Head of caudate nucleus (tissue), 42 donors: ENCODE measurements at regions not wholly inside any gene's neighbourhood (a gene's known extent, or its start where the extent isn't known, plus 50 kb on each side); places are given as distances from the start of the nearest gene placed in this dataset.
A peak's percentile ranks its signal among the peaks of the same experiment; 100 is the strongest.

Source experiments
- DNase-seq, 42 donors: peaks; one replicate each; pipeline versions ENCODE4 v3.0.0 to v3.0.0-alpha.2; 2020 to 2021; ENCODE audit warnings: mixed read lengths in 7 of 42
- intact Hi-C: fragments of 100-400 bp; cut with DNase I; formaldehyde crosslinking; loops from one replicate; pipeline ENCODE4 v1.15.0; 2022

DNA sequence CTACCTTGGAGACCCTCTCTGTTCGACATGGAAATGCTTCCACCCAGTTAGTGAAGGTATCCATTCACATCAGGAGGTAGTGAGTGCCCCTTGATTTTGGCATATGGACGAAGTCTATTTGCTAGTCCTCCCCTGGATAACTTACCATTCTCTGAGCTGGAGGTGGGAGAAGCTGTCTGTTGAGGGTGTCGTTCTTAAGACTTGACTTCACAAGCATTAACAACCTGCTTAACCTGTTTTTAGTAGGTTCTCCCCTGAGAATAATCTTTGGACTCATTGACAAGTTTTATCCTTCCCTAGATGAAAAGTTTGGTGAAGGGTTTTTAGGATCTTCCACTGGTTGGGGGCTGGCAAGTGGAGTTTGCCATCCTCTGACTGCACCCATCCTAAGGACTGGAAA, 1053.8 kb upstream of the CNTN5 start:
- no peak for DNase-seq
- intact Hi-C loops: no loop called here

DNA sequence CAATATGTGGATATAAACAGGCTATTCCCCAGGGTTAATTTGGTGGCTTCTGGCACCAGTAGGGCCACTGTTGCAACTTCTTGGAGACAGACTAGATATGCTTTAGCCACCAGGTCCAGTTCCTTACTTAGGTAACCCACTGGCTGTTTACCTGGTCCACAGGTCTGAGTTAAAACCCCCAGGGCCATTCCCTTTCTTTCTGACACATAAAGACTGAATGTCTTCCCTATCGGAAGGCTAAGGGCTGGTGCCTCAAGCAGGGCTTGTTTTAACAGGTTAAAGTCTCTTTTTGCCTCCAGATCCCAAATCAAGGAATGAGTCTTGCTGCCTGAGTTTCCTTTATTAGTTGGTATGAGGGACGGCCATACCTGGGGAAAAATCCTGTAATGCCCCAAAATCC, 1052.7 kb upstream of the CNTN5 start:
- intact Hi-C loops: no loop called here
- no peak for DNase-seq

DNA sequence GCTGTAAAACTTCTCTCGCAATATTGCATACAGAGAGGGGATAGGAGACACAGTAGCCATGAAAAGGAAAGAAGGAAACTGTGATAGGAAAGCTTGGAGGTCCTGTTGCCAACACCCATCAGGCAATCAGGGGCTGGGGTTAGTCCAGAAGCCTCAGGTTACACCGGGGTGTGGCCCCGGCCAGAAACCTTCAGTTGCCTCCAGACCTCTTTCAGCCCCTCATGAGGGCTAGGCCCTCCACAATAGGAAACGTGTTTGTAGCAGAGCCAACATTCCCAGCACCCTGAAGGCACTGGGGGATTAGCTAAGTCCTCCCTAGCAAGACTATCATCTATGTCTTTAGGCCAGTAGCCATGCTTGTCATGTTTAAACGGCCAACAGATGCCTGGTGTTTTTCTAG, 1048.0 kb upstream of the CNTN5 start:
- DNase-seq: no peak
- intact Hi-C loops: no loop called here

DNA sequence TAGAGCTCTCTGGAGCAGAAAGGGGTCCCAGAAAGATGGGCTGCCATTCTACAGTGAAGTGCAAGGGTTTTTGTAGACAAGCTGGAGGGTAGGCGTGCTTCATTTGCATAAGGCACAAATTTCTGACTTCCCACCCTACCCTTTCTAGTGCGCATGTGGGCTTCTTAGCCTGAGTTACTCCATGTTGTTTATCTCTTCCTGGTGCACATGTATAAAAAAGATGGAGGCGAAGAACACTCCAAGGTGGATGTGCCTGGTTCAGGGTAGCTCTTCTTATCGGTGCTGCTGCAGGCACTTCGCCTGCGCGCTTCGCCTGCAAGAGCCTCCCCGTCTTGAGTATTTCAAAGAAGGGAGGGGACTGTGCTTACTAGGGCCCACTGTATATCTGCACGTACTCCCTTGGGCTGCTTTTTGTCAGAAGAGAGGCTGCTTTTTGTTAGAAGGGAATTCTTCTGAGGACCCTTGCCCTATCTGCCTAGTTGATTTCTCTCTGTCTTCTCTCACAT, 1047.3 kb upstream of the CNTN5 start:
- DNase-seq: no peak
- intact Hi-C loops: no loop called here

DNA sequence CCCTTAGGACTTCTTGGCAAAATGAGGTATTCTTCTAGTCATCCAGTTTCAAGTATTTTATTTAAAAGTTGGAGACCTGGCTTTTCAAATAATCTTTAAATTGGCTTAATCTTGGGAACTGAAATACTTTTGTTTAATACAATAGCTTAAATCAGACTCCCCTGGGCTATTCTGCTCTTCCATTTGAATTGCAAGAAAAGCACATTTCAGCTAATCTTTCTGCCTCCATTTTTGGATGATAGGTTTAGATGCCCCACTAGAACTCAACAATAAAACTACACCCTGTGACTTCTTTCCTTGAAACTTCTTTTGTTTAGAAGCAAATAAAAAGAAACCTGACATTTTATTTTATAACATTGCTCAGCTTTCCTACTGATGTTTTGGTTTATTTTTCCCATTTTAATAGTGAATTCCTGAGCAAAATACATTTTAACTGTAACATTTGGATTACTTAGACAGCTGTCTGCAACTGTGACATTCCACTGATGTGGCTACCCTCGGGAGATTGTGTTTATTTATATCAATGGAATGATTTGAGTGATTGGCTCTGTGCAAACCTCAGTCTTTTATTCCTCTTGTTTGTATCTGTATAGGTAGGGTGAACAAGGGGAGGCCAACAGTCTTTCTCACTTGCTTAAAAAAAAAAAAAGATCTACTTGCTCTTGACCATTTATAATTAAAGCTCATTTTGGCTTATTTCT, 1045.8 kb upstream of the CNTN5 start:
- intact Hi-C loops: no loop called here

DNA sequence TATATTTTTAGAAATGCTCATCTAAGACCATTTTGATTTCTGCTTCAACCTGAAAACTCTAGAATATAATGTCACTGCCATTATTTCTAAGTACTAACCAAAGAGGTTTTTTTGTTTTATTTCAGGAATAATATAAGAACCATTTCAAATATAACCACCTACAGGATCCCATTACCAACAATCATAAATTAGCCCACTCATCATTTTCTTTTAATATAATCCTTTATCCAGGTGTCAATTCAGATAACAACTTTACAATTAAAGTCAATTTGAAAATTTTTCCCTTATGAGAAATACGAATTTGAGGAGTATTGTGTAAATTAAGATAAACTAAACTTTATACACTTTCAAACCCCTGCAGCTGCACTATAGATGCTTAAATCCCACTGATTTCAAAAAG, 1043.0 kb upstream of the CNTN5 start:
- DNase-seq: no peak
- intact Hi-C loops: no loop called here

More for the DNA sequence above, 1045.8 kb upstream of the CNTN5 start:
- no peak for DNase-seq

DNA sequence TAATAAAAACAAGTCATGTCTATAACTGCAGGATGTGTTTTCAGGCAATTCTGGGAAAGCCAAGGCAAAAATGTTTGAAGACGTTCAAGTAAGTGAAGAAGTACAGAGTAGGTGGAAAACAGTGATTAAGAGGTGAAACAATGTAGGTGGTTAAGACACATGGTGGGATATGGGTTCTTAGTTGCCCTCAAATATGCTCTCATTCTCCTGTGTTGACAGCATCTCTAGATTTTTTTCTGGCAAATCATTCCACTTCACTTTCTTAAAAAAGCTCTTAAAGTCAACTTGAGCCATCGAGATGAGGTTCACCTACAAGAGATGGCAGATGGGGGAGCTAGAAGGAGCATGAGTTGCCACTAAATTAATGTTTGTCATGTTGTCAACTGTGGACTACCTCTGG, 1041.0 kb upstream of the CNTN5 start:
- DNase-seq: no peak
- intact Hi-C loops: no loop called here

DNA sequence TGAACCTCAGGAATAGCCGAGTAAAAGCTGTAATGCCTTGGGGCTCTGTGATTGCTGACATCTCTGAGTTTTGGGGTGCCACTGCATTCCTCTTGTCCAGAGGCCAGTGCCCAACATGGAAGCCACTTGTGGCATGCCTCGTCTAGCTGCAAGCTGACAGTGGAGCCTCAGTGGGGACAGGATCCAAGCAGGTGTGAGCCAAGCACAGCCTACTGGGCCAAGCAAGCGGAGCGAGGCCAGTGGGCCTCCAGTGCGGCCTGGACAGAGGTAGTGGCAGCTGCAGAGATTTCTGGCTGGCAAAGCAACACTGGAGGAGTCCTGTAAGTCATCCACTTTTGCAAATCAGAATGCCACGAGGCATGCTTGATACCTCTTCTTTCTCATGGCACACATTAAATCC, 1038.2 kb upstream of the CNTN5 start:
- intact Hi-C loops: no loop called here
- DNase-seq: no peak

DNA sequence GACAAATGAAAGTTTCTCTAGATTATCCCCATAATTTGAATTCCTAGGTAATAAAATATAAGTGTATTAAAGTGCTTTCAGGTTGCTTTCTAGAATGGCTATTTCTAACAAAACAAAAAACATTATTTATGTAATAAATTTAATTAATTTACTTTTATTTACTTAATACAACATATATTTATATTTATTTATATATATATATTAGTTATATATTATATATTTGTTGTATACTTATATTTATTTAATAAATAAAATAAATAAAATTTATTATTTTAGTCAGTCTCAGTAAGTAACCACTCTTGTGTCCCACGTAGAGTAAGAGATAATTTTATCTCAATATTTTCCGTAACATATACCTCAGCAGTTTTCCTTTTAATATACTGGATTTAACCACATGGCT, 1031.6 kb upstream of the CNTN5 start:
- no peak for DNase-seq
- intact Hi-C loops: no loop called here

DNA sequence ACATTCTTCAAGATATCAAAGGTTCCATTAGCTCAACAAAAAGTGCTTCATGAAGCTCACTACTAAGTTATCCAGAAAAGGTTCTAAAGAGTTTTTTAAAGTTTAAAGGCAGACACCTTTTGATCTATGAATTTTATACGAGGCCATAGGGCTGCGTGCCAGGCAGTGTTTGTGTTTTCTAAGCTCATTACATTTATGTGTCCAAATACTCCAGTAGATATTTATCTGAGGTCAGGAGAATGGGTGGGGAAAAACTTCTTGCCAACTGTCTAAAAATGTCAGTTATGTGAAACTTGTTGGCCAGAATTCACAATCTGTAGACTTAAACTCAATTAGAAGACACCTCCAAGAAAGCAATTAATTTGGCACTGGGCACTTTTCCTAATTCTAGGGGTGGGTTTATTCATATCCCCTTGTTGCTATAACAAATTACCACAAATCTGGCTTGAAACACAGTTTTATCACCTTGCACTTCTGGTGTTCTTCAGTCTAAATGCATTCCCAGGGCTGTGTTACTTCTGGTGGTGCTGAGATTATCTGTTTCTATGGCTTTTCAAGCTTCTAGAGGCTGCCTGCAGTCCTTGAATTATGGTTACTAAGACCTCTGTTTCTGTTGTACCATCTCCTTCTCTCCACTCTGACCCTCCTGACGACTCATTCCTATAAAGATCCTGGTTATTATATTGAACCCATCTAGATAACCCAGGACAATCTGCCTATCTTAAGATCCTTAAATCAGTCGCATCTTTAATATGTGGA, 1030.4 kb upstream of the CNTN5 start:
- intact Hi-C loops: no loop called here
- DNase-seq: no peak

DNA sequence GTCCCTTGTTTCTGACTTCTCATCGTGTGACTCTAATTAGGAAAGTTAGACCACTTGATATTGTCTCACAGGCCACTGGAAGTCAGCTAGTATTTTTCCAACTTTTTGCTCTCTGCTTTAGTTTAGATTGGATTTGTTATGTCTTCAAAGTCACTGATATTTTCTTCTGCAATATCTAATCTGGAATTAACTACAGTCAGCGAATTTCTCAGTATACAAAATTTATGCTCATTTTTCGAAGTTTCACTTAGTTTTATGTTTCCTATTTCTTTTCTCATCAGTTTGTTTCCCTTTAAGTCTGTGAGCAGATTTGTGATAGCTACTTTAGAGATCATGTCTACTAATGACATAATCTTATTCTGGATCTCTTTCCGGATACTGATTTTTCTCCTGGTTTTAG, 1027.2 kb upstream of the CNTN5 start:
- no peak for DNase-seq
- intact Hi-C loops: no loop called here

DNA sequence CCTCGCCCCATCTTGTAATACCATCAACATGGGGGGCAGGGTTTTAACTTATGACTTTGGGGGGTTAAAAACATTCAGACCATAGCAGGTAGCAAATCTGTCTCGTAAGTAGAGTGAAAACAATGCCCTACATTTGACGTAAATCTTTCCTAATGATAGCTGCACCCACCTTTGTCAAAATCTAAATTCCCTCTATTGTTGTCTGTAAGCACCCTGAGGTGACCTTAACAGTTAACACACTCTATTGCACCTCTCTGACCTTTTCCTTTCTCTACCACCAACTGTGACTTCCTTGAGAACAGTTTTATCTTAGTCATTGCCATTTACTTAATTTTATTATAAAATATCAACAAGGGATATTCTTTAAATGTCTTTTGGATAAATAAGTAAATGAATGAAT, 1024.9 kb upstream of the CNTN5 start:
- intact Hi-C loops: no loop called here
- no peak for DNase-seq

DNA sequence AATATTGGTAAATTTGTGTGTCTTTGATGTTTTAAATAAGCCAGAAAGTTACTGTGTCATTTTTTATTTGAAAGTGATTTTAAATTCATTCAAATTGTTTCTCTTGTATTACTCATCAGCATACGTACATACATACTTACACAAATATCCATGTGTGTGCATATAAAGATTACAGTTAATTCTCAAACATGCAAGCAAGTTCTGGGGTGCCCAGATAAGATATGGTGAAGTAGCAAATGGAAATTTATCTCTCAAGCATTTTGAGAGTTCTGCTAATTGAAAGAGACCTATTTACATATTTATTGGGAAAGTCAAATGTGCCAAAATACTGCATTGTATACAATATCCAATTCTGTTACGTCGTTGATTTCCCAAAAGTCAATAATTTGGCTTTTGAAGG, 1024.0 kb upstream of the CNTN5 start:
- intact Hi-C loops: no loop called here
- DNase-seq: no peak

DNA sequence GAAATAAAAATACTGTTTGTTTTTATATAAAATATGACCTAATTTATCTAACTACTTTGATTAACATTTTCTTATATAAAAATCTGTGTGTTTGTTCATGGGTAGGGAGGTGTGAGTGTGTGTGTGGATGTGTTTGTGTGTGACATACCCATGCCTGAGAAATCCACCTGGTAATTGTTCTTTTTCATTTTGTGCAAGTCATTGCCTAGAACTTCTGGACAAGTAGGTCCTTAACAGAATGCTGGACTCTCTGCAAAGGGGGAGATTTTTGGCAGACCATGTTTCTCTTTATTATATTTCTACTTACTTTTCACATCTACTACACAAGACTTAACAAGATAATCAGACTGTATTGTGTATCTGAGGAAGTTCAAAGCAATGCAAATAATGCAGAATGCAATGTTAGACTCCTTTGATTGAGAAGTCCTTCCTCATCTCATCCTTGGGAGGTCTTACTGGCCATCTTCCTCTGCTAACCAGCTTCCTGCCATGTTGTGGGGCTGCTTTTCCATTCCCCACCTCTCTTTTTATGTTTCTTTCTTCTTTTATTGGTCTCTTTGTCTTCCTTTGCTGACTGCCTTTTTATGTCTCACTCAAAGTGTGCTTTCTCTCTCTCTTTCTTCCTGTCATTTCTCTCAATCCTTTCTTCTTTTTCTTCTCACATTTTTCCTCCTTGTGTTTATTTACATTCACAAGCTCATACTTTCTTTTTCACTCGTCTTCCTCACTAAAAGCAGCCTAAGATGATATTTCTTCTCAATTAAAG, 1017.0 kb upstream of the CNTN5 start:
- intact Hi-C loops: no loop called here
- DNase-seq: no peak

DNA sequence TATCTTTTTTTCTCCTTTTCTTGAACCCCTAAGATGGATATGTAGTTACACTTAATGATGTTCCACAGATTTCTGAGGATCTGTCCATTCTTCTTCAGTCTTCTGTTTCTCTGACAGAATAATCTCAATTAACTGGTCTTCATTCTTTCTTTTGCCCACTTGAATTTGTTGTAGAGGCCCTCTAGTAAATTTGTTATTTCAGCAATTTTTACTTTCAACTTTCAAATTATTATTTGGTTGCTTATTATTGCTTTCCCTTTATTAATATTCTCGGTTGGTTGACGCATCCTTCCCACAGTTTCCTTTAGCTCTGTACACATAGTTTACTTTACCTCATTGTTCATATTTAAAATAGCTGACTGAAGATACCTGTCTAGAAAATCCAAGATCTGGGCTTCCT, 1013.7 kb upstream of the CNTN5 start:
- intact Hi-C loops: no loop called here

DNA sequence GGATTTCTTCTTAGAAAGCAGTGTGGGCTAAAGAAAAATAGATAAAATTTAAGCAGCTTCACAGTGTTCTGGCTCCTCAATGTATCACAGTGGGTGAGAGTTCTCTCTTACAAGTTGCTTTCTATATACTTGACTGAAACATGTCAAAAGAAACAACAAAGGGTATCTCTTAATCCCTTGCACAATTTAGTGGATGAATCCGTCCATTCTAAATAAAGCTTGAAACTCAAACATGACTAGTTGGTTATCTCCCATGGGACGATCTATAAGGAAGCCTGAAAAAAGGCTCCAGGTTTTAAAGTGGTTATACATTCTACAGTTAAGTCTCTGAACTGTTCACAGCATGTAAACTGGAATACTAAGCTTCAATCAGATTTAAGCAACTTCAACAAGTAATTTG, 993.1 kb upstream of the CNTN5 start:
- DNase-seq: no peak
- intact Hi-C loops: no loop called here

More for the DNA sequence above, 1013.7 kb upstream of the CNTN5 start:
- no peak for DNase-seq

DNA sequence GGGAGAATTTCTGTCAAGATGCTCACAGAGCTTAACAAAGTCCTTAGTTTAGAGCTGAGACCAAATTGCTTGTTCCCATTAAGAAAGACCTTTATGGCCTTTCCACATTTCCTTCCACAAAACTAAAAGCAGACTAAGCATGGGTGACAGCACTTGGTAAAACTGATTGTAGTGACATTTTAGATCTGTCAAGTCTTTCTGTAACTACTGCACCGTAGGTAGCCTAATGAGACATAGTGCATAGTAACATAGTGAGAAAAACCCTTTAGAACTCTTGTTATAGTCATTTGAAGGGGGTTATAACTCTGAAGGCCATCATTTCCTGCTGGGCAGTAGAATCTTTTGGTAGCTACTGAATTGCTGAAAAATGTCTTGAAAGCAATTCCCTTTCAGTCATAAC, 990.9 kb upstream of the CNTN5 start:
- DNase-seq: no peak
- intact Hi-C loops: no loop called here

DNA sequence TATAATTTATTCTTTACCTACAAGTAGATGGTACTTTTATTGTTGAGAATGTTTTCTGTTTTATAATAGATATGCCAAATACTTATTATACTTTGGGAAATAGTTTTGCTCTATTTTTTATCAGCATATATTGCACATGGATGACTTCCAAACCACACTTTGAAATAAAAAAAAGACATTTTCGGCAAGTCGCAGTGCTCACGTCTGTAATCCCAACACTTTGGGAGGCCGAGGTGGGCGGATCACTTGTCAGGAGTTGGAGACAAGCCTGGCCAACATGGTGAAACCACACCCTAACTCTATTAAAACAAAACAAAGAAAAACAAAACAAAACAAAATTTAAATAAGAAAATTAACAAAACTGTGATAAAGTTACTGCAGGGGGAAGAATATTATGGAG, 983.9 kb upstream of the CNTN5 start:
- DNase-seq: no peak
- intact Hi-C loops: no loop called here

DNA sequence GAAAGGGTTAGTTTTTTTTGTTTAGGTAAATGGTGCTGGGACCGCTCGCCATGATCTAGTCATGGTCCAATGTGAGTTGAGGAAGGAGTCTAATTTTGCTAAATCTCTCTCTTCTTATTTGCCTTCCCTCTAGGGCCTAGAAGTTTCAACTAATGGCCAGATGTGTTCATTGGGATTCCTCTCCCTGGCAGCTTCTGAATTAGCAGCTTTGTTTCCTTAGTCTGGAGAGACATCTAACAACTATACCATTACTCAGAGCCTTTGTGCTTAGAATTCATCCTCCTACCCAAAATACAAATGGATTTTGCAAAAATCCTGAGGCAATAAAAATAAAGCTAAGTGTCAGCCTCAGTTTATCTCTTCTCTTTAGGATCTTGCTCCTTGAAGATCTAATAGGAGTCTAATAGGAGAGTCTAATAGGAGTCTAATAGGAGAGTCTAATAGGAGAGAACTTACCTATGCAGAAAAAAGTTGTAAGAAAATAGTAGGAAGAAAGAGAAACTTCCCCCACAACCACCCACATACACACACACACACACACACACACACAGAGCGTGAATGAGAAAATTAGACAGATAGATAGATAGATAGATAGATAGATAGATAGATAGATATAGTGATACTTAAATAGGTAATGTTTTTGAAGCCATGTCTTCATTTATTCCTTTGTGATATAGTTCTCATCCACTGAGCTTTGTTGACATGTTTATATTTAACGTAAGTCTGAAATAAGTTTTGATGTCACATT, 980.5 kb upstream of the CNTN5 start:
- intact Hi-C loops: no loop called here

More for the DNA sequence above, 980.5 kb upstream of the CNTN5 start:
- peak in 3 of 42 donors; percentile 8 to 19 (median 15) for DNase-seq
